ENCODE measurements at regions not wholly inside any gene's neighbourhood (a gene's known extent, or its start where the extent isn't known, plus 50 kb on each side); places are given as distances from the start of the nearest gene placed in this dataset.

GRCh38 chr2:204333861-204334260 lies 211.4 kb upstream of the PARD3B start:
- TF ChIP-seq POLR2A (IDR thresholded peaks at IDR 0.05) (no peak), CTCF (IDR thresholded peaks at IDR 0.05) (no peak)
